Astrocyte (in vitro differentiated cells and primary cell): ENCODE measurements at regions not wholly inside any gene's neighbourhood (a gene's known extent, or its start where the extent isn't known, plus 50 kb on each side); places are given as distances from the start of the nearest gene placed in this dataset.

ENCODE experiments used
- DNase-seq: peaks from one replicate; pipeline ENCODE4 v3.0.0-alpha.2; 2010; ENCODE audit warnings: low read depth
- FAIRE-seq: peaks from 2 replicates; lab custom pipeline; 2011; peaks lifted over from hg19 to GRCh38; lab: Jason Lieb, UNC
- H2AFZ ChIP-seq: 2 replicates; pipeline ENCODE4 v1.6.0; 2012; ENCODE audit warnings: low read depth, low read length, inconsistent platforms
- H3K27ac ChIP-seq: 2 replicates; pipeline ENCODE4 v1.5.1; 2011; ENCODE audit warnings: low read depth, low read length, inconsistent platforms
- H3K27me3 ChIP-seq: 2 replicates; pipeline ENCODE4 v1.6.0; 2011; ENCODE audit warnings: low read length, inconsistent platforms; ENCODE audit not compliant: insufficient read depth
- H3K36me3 ChIP-seq: 2 replicates; pipeline ENCODE4 v1.5.1; 2011; ENCODE audit warnings: low read length, inconsistent platforms; ENCODE audit not compliant: insufficient read depth
- H3K4me1 ChIP-seq: 2 replicates; pipeline ENCODE4 v1.5.1; 2011; ENCODE audit warnings: low read length, inconsistent platforms; ENCODE audit not compliant: insufficient read depth
- H3K4me2 ChIP-seq: 2 replicates; pipeline ENCODE4 v1.6.0; 2012; ENCODE audit warnings: low read length, inconsistent platforms
- H3K4me3 ChIP-seq: 2 replicates; pipeline ENCODE4 v1.5.1; 2011; ENCODE audit warnings: low read depth, mild to moderate bottlenecking, low read length, inconsistent platforms; ENCODE audit not compliant: insufficient read depth
- H3K79me2 ChIP-seq: 2 replicates; pipeline ENCODE4 v1.6.0; 2012; ENCODE audit warnings: mild to moderate bottlenecking, low read length, inconsistent platforms; ENCODE audit not compliant: insufficient read depth
- H3K9ac ChIP-seq: 2 replicates; pipeline ENCODE4 v1.6.0; 2012; ENCODE audit warnings: mild to moderate bottlenecking, low read length, inconsistent platforms
- H3K9me3 ChIP-seq: 2 replicates; pipeline ENCODE4 v1.5.1; 2012; ENCODE audit warnings: low read depth, mild to moderate bottlenecking, low read length, inconsistent platforms; ENCODE audit not compliant: insufficient read depth
- H4K20me1 ChIP-seq: 2 replicates; pipeline ENCODE4 v1.6.0; 2012; ENCODE audit warnings: low read length, inconsistent platforms; ENCODE audit not compliant: insufficient read depth
- H3K27ac Mint-ChIP-seq: one replicate; pipeline ENCODE4 v1.8.0; 2021; ENCODE audit warnings: mild to moderate bottlenecking, mixed read lengths; ENCODE audit not compliant: unreplicated experiment
- H3K27me3 Mint-ChIP-seq: one replicate; pipeline ENCODE4 v1.8.0; 2021; ENCODE audit warnings: low read depth, mixed read lengths; ENCODE audit not compliant: unreplicated experiment
- H3K36me3 Mint-ChIP-seq: one replicate; pipeline ENCODE4 v1.8.0; 2021; ENCODE audit warnings: low read depth, mixed read lengths; ENCODE audit not compliant: unreplicated experiment
- H3K4me1 Mint-ChIP-seq: one replicate; pipeline ENCODE4 v1.8.0; 2021; ENCODE audit warnings: low read depth, mixed read lengths; ENCODE audit not compliant: unreplicated experiment
- H3K4me3 Mint-ChIP-seq: one replicate; pipeline ENCODE4 v1.8.0; 2021; ENCODE audit warnings: mild to moderate bottlenecking, moderate library complexity, mixed read lengths; ENCODE audit not compliant: unreplicated experiment
- H3K9me3 Mint-ChIP-seq: one replicate; pipeline ENCODE4 v1.8.0; 2021; ENCODE audit warnings: mild to moderate bottlenecking, mixed read lengths; ENCODE audit not compliant: unreplicated experiment
- EZH2 ChIP-seq: IDR thresholded peaks from 2 replicates; pipeline ENCODE4 v1.6.1; 2012; ENCODE audit warnings: mild to moderate bottlenecking, low read length, inconsistent platforms; ENCODE audit not compliant: insufficient read depth
- TF ChIP-seq, protein P1 (sequence below): IDR thresholded peaks from 2 replicates; pipeline ENCODE4 v1.5.1; 2011; ENCODE audit warnings: low read depth, mild to moderate bottlenecking, inconsistent platforms, low read length, moderate library complexity; ENCODE audit not compliant: insufficient read depth

DNA sequence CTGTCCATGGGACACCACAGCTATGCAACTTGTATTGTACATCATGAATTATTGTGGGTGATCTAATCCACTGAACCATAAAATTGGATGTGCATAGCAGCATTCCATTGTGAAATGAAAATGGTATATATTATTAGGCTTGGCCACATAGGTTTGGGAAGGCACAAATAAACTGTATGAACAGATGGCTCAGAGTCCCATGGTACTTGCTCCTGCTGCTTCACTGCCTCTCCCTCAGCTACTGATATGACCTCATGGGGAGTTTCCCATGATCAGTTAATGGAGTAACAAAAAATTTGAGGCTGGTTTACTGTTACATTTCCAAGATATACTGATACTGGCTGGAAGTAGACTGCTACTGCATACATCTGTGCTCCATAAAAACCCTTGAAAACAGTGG is 152.7 kb upstream of the NEGR1 start:
- H3K9me3 ChIP-seq = no peaks in the 10 kb centered on the region
- H3K4me2 ChIP-seq = no peak overlapping the region
- no peak overlapping the region for H2AFZ ChIP-seq
- peaks cover 9% of the 10 kb centered on the region for H3K4me1 ChIP-seq
- no peaks in the 10 kb centered on the region for H3K79me2 ChIP-seq
- H3K27me3 Mint-ChIP-seq = no peaks in the 10 kb centered on the region
- FAIRE-seq (no peak), DNase-seq (peak; percentile 63)
- H3K27me3 ChIP-seq = no peaks in the 10 kb centered on the region
- H3K27ac Mint-ChIP-seq = no peak overlapping the region
- TF ChIP-seq EZH2 = no peak
- TF ChIP-seq, protein P1, sequence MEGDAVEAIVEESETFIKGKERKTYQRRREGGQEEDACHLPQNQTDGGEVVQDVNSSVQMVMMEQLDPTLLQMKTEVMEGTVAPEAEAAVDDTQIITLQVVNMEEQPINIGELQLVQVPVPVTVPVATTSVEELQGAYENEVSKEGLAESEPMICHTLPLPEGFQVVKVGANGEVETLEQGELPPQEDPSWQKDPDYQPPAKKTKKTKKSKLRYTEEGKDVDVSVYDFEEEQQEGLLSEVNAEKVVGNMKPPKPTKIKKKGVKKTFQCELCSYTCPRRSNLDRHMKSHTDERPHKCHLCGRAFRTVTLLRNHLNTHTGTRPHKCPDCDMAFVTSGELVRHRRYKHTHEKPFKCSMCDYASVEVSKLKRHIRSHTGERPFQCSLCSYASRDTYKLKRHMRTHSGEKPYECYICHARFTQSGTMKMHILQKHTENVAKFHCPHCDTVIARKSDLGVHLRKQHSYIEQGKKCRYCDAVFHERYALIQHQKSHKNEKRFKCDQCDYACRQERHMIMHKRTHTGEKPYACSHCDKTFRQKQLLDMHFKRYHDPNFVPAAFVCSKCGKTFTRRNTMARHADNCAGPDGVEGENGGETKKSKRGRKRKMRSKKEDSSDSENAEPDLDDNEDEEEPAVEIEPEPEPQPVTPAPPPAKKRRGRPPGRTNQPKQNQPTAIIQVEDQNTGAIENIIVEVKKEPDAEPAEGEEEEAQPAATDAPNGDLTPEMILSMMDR = no peak
- H4K20me1 ChIP-seq = no peaks in the 10 kb centered on the region
- peaks cover 10% of the 10 kb centered on the region for H3K4me1 Mint-ChIP-seq
- no peak overlapping the region for H3K9ac ChIP-seq
- no peak overlapping the region for H3K4me3 Mint-ChIP-seq
- H3K36me3 Mint-ChIP-seq = no peaks in the 10 kb centered on the region
- H3K9me3 Mint-ChIP-seq = no peaks in the 10 kb centered on the region
- no peaks in the 10 kb centered on the region for H3K36me3 ChIP-seq
- H3K27ac ChIP-seq = no peak overlapping the region
- no peak overlapping the region for H3K4me3 ChIP-seq

DNA sequence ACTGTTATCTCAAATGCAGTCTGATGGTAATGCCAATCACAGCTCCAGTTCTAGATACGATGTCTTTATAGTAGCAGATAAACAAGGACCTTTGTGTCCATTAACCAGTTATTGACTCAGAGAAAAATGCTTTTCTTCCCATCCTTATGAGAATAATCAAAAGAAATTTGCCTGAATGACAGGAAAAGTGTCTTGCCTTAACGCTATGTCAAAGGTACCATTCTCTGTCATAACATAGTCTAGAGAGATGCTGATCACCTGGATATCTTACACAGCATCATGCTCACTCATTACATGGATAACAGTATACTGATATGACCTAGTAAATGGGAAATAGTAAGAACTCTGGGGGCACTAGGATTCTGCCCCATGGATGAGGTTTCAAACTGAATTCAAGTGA is 151.7 kb upstream of the NEGR1 start:
- no peaks in the 10 kb centered on the region for H3K79me2 ChIP-seq
- H3K36me3 ChIP-seq = no peaks in the 10 kb centered on the region
- H3K9ac ChIP-seq = no peak overlapping the region
- DNase-seq (no peak), FAIRE-seq (no peak)
- no peak overlapping the region for H3K4me3 Mint-ChIP-seq
- H3K9me3 Mint-ChIP-seq = peaks cover under 1% of the 10 kb centered on the region
- no peak overlapping the region for H3K27ac ChIP-seq
- no peaks in the 10 kb centered on the region for H4K20me1 ChIP-seq
- peaks cover 5% of the 10 kb centered on the region for H3K4me1 ChIP-seq
- H3K4me2 ChIP-seq = no peak overlapping the region
- H3K27me3 ChIP-seq = no peaks in the 10 kb centered on the region
- H3K4me3 ChIP-seq = no peak overlapping the region
- H3K27me3 Mint-ChIP-seq = no peaks in the 10 kb centered on the region
- H3K27ac Mint-ChIP-seq = no peak overlapping the region
- TF ChIP-seq, protein P1 = no peak
- no peaks in the 10 kb centered on the region for H3K9me3 ChIP-seq
- H3K36me3 Mint-ChIP-seq = no peaks in the 10 kb centered on the region
- peaks cover 9% of the 10 kb centered on the region for H3K4me1 Mint-ChIP-seq
- H2AFZ ChIP-seq = no peak overlapping the region

DNA sequence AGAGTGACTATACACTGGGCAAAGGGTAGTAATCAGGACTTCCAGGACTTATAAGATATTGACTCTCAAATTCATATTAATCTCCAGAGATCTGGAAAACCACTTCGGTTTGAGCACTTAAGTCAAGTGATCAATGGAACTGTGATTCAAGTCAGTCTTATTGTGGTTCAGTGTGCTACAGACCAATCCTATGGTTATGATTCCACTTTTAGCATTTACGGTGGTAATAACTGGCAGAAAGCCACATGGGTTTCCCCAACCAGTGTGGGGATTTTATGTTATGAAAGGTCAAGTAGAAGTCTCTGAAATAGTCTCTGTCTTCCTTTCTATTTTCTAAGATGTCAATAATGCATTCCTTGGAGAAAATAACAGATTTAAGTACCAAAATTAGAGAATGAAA is 151.3 kb upstream of the NEGR1 start:
- Histone ChIP-seq H2AFZ (no peak overlapping the region), H3K9ac (no peak overlapping the region), H3K36me3 (no peaks in the 10 kb centered on the region), H3K79me2 (no peaks in the 10 kb centered on the region), H3K27ac (no peak overlapping the region), H3K27me3 (no peaks in the 10 kb centered on the region), H3K4me2 (no peak overlapping the region), H3K9me3 (no peaks in the 10 kb centered on the region), H4K20me1 (no peaks in the 10 kb centered on the region), H3K4me3 (no peak overlapping the region), H3K4me1 (no peaks in the 10 kb centered on the region)
- Mint-ChIP-seq H3K27ac (no peak overlapping the region), H3K36me3 (no peaks in the 10 kb centered on the region), H3K27me3 (no peaks in the 10 kb centered on the region), H3K4me1 (peaks cover 7% of the 10 kb centered on the region), H3K9me3 (peaks cover 4% of the 10 kb centered on the region), H3K4me3 (no peak overlapping the region)
- DNase-seq (no peak), FAIRE-seq (no peak)
- TF ChIP-seq EZH2 = no peak
- TF ChIP-seq, protein P1 = no peak
